Left ventricle myocardium inferior (tissue), 1 donor: ENCODE measurements at regions not wholly inside any gene's neighbourhood (a gene's known extent, or its start where the extent isn't known, plus 50 kb on each side); places are given as distances from the start of the nearest gene placed in this dataset.
"Not testable (repeated sequence)": the region's sequence is repeated elsewhere in the genome, so short reads cannot be mapped to it uniquely, and the experiment has no call there.

Experiments used
- DNase-seq: peaks from one replicate; pipeline ENCODE4 v3.0.0-alpha.2; 2020
- H3K27ac ChIP-seq: fragments of 200-600 bp; replicated peaks from 2 replicates; pipeline ENCODE4 v1.8.0; 2021
- H3K27me3 ChIP-seq: fragments of 200-600 bp; 2 replicates; pipeline ENCODE4 v1.8.0; 2021; ENCODE audit warnings: low read depth
- H3K36me3 ChIP-seq: fragments of 200-600 bp; 2 replicates; pipeline ENCODE4 v1.8.0; 2021
- H3K4me1 ChIP-seq: fragments of 200-600 bp; 2 replicates; pipeline ENCODE4 v1.8.0; 2021
- H3K4me3 ChIP-seq: fragments of 200-600 bp; 2 replicates; pipeline ENCODE4 v1.8.0; 2021; ENCODE audit warnings: mild to moderate bottlenecking, moderate library complexity
- H3K9me3 ChIP-seq: fragments of 200-600 bp; replicated peaks from 2 replicates; pipeline ENCODE4 v1.8.0; 2021
- intact Hi-C: fragments of 100-400 bp; cut with micrococcal nuclease; formaldehyde crosslinking; loops from one replicate; pipeline ENCODE4 v1.11.0; 2022
- TF ChIP-seq, protein P1 (sequence below): fragments of 200-600 bp; IDR thresholded peaks from 2 replicates; pipeline ENCODE4 v1.8.0; 2021; ENCODE audit warnings: antibody characterized with exemption, mild to moderate bottlenecking, borderline replicate concordance
- donor health status: DM: no; HTN: yes; CAD: no; lungs with severe emphysema.

DNA sequence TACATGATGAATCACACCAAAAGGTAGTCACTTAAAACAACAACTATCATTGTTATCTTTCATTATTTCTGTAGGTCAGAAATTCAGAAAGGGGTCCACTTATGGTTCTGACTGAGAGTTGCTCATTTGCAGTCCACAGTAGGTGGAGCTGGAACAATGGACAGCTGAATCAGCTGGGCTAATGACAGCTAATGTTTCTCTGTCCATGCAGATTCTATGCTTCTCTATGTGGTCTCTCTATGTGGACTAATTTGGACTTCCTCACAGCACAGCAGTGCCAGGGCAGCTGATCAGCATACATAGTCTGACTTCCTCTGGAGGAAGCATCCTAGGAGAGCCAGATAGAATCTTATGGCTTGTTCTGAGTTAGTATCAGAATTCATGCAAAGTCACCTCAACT lies 131.7 kb upstream of the INTU start:
- Histone ChIP-seq H3K27ac (no peak overlapping the region), H3K4me3 (no peak overlapping the region), H3K36me3 (no peaks in the 10 kb centered on the region), H3K4me1 (peaks cover 37% of the 10 kb centered on the region), H3K27me3 (no peaks in the 10 kb centered on the region), H3K9me3 (no peaks in the 10 kb centered on the region)
- intact Hi-C loops = no loop called here
- TF ChIP-seq, protein P1, sequence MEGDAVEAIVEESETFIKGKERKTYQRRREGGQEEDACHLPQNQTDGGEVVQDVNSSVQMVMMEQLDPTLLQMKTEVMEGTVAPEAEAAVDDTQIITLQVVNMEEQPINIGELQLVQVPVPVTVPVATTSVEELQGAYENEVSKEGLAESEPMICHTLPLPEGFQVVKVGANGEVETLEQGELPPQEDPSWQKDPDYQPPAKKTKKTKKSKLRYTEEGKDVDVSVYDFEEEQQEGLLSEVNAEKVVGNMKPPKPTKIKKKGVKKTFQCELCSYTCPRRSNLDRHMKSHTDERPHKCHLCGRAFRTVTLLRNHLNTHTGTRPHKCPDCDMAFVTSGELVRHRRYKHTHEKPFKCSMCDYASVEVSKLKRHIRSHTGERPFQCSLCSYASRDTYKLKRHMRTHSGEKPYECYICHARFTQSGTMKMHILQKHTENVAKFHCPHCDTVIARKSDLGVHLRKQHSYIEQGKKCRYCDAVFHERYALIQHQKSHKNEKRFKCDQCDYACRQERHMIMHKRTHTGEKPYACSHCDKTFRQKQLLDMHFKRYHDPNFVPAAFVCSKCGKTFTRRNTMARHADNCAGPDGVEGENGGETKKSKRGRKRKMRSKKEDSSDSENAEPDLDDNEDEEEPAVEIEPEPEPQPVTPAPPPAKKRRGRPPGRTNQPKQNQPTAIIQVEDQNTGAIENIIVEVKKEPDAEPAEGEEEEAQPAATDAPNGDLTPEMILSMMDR = no peak
- no peak for DNase-seq

- Histone ChIP-seq H3K4me1 (peaks cover 43% of the 10 kb centered on the region), H3K9me3 (no peaks in the 10 kb centered on the region), H3K27ac (no peak overlapping the region), H3K36me3 (no peaks in the 10 kb centered on the region), H3K27me3 (no peaks in the 10 kb centered on the region), H3K4me3 (no peak overlapping the region)
- TF ChIP-seq, protein P1 = no peak
- intact Hi-C loops = no loop called here
- no peak for DNase-seq
Measured at GRCh38 chr4:127503111-127503510, 129.6 kb upstream of the INTU start.

GRCh38 chr4:127505203-127505602 lies 127.6 kb upstream of the INTU start:
- intact Hi-C loops = no loop called here
- DNase-seq = no peak
- no peak overlapping the region for H3K27ac ChIP-seq
- TF ChIP-seq, protein P1 = no peak
- H3K4me3 ChIP-seq = no peak overlapping the region
- no peaks in the 10 kb centered on the region for H3K36me3 ChIP-seq
- H3K9me3 ChIP-seq = no peaks in the 10 kb centered on the region
- no peaks in the 10 kb centered on the region for H3K27me3 ChIP-seq
- H3K4me1 ChIP-seq = peaks cover 35% of the 10 kb centered on the region

- H3K27me3 ChIP-seq = no peaks in the 10 kb centered on the region
- H3K4me3 ChIP-seq = no peak overlapping the region
- TF ChIP-seq, protein P1 = no peak
- no peaks in the 10 kb centered on the region for H3K9me3 ChIP-seq
- DNase-seq = peak; percentile 28
- intact Hi-C loops = no loop called here
- H3K36me3 ChIP-seq = no peaks in the 10 kb centered on the region
- H3K4me1 ChIP-seq = peaks cover 24% of the 10 kb centered on the region
- H3K27ac ChIP-seq = no peak overlapping the region
Measured at GRCh38 chr4:127506283-127506682, 126.5 kb upstream of the INTU start.

- Histone ChIP-seq H3K4me1 (peaks cover 23% of the 10 kb centered on the region), H3K4me3 (no peak overlapping the region), H3K36me3 (no peaks in the 10 kb centered on the region), H3K27me3 (no peaks in the 10 kb centered on the region), H3K9me3 (no peaks in the 10 kb centered on the region), H3K27ac (no peak overlapping the region)
- intact Hi-C loops = no loop called here
- no peak for DNase-seq
- TF ChIP-seq, protein P1 = no peak
Measured at GRCh38 chr4:127509155-127509554, 123.6 kb upstream of the INTU start.

- DNase-seq, H3K36me3 ChIP-seq, H3K4me1 ChIP-seq, H3K4me3 ChIP-seq, H3K9me3 ChIP-seq, H3K27me3 ChIP-seq, intact Hi-C loops, H3K27ac ChIP-seq: not testable (repeated sequence)
Measured at GRCh38 chr4:127512672-127513071, 120.1 kb upstream of the INTU start.

DNA sequence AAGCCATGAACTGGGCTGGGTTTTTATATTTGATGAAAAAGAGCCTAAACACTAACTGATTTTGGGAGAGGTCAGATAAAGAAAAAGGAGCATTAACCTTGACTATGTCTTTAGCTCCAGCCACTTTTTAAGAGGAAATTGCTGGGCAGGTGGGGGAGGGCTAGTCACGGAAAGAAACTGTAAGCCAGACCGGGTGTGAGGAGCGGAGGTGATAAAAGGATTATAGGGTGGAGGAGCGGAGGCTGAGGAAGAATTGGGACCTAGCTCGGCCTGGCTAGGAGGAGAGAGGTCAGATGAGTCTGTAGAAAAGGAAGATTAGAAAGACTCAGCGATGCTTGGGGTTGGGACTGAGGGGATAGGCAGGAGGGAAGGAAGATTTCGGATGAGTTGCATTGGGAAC lies 117.5 kb upstream of the INTU start:
- H3K36me3 ChIP-seq, H3K27me3 ChIP-seq, intact Hi-C loops, H3K9me3 ChIP-seq, H3K4me3 ChIP-seq, H3K4me1 ChIP-seq, DNase-seq, H3K27ac ChIP-seq: not testable (repeated sequence)
